Astrocyte (in vitro differentiated cells and primary cell): ENCODE measurements at regions not wholly inside any gene's neighbourhood (a gene's known extent, or its start where the extent isn't known, plus 50 kb on each side); places are given as distances from the start of the nearest gene placed in this dataset.

Source experiments
- CTCF ChIP-seq: IDR thresholded peaks from 2 replicates; pipeline ENCODE4 v1.5.1; 2011; ENCODE audit warnings: low read depth, mild to moderate bottlenecking, inconsistent platforms, low read length, moderate library complexity; ENCODE audit not compliant: insufficient read depth
- EZH2 ChIP-seq: IDR thresholded peaks from 2 replicates; pipeline ENCODE4 v1.6.1; 2012; ENCODE audit warnings: mild to moderate bottlenecking, low read length, inconsistent platforms; ENCODE audit not compliant: insufficient read depth

DNA sequence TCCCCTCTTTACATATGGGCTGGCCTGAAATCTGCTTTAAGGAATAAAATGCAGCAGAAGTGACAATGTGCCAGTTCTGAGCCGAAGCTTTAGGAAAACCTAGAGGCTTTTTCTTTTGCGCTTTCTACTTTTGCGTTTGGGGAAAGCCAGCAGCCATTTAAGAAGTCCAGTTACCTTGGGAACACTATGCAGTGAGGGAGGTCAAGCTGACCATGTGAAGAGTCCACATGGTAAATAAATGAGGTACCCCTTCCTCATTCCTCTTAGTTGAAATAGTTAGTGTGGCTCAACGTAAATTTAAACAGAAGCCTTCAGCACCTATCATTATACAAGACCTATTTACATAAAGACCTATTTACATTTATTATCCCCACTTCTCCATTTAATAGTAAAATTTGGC lies 78.5 kb downstream of the TFPI2 start:
- TF ChIP-seq CTCF (no peak), EZH2 (no peak)
